Activated CD8-positive, alpha-beta memory T cell treated with anti-CD3 and anti-CD28 coated beads for 24 hours (primary cell): ENCODE measurements at regions not wholly inside any gene's neighbourhood (a gene's known extent, or its start where the extent isn't known, plus 50 kb on each side); places are given as distances from the start of the nearest gene placed in this dataset.

Source experiments
- DNase-seq: peaks from one replicate; pipeline ENCODE4 v3.0.0-alpha.2; 2020

DNA sequence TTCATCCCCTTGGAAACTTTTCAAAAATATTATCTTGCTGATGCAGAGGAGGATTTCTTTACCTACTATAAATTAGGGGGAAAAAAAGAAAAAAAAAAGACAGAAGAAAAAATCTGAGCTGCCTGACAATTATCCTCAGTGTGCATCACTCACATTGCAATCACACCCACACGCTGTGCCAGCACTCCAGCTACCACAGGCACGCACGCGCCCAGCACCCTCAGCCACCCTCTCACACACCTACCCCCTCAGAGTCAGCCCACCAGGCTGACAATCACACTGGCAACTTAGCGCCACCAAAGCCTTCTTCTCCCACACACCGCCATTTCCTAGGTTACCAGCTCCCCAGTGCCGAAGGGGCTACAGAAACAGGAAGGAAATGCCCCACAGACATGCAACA lies 236.1 kb downstream of the KCNA4 start:
- no peak for DNase-seq

- no peak for DNase-seq
These were observed 243.1 kb downstream of the KCNA4 start for GRCh38 chr11:29773656-29774264.

DNA sequence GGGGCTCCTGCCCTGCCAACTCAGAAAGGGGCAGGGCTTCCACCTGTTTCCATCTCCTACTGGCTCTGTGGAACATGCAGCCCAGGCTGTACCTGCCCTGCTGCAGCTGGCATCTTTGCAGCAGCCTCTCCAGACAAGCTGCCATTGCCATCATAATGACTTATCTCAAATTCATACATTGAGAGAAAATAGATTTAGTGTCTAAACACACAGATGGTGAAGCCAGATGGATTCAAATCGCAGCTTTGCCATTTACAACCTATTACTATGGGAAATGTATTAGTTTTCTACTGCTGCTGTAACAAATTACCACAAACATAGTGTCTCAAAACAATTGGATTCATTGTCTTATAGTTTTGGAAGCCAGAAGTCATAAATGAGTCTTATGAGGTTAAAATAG lies 260.0 kb downstream of the KCNA4 start:
- no peak for DNase-seq

GRCh38 chr11:29755474-29755873 lies 261.4 kb downstream of the KCNA4 start:
- DNase-seq = no peak

DNA sequence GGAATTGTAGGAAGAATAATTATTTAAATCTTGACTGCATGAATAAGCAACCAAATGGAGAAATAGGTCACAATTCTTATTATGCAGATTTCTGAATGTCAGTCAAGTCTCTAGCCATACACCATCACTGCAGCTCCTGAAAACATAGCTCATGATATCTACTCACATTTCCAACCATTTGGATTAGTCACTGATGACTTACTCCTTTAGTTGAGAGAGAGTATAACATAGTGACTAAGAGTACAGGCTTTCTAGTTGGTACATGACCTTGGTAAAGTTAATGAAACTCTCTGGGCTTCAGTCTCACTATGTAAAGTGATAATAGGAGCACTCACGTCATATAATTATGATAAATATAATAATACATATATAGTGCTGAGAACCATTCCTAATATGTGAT lies 265.2 kb downstream of the KCNA4 start:
- no peak for DNase-seq

DNA sequence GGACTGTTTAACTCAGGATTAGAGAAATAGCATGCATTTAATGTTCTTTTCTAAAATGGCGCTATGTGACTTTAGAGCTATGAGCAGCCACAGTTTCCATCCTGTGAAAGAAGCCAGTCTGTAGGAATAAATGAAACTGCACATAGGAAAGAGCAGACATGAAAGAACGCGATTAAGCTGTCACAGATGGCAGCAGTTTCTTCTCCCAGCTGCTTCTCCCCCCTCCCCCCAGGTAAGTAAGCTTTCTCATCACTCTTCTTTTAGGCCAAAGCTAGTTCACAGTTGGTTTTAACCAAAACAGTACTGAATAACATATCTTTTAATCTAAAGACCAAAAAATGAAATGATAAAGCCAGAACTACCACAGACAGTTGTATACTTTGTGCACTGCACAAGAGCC lies 266.4 kb downstream of the KCNA4 start:
- DNase-seq = no peak

DNA sequence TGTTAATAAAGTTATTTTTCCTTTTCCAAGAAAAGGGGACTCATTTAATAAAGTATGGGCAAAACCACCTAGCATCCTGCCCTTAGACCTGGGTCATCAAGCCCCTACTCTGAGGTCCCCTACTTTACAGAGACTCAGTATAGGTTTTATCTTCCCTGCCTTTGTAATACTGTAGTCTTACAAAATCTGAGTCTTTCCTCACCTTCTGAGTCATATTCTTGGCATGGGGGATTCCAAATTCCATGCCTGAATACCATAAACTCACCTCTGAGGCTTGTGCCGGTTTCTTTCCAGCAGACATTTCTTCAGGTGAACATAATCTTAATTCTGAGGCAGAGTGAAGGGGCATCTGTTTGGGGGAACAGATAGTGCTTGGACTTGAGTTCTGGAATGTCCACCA lies 282.5 kb downstream of the KCNA4 start:
- no peak for DNase-seq

- DNase-seq = no peak
These were observed 303.0 kb downstream of the KCNA4 start for GRCh38 chr11:29713831-29714320.

GRCh38 chr11:29712616-29713015 lies 304.2 kb downstream of the KCNA4 start:
- no peak for DNase-seq

DNA sequence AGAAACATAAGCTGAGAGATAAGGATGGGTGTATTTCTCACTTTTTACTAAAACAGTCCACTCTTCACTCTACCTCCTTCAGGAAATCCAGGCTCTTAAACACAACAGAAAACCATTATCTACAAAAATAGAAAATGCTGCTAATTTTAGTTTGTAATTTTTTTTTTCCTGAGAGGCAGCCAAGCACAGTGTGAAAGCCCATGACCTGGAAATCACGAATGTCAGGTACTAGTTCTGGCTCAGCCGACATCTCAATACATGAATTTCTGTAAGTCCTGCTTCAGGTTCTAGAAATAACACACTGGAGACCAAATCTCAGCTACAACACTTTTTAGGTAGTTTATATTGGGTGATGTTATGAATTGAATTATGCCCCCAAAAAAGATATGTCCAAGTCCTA lies 308.9 kb downstream of the KCNA4 start:
- DNase-seq = no peak

GRCh38 chr11:29685361-29685760 lies 331.5 kb downstream of the KCNA4 start:
- no peak for DNase-seq

DNA sequence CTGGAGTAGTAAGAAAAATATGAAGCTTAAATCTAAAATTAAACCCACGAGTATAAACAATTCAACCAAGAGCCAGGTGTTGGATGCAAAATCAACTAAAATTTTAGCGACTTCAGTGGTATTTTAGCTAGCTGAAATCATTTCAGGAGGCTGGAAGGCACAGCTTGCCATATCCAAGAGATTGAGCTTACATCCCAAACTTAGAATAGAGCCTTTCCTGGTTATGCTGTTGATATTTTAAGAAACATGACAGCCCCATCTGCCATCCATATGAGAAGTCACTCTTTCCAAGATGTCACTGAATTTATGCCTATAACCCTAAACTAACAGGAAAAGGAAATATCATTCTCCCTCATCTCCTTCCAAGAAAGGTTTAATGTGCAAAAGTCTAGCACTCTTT lies 334.0 kb downstream of the KCNA4 start:
- no peak for DNase-seq

GRCh38 chr11:29679996-29680395 lies 336.8 kb downstream of the KCNA4 start:
- no peak for DNase-seq

- DNase-seq = no peak
These were observed 339.8 kb downstream of the KCNA4 start for GRCh38 chr11:29676993-29677392.

DNA sequence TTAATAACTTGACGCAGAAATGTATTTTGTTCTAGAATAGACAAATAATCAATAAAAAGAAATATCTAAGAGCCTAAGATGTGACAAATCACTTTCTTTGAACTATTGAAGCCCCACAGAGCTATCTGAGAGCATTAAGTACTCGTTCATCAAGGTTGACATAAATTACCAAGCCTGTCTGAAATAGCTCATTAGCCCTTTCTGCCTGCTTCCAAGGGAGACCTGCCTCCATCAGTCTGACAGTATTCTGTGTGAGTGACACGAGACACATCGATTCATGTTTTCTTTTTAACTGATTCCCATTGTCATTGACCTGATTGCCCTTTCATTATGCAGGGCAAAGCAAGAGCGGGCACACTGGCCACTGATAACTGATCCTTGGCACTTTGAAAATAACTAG lies 347.5 kb downstream of the KCNA4 start:
- no peak for DNase-seq

DNA sequence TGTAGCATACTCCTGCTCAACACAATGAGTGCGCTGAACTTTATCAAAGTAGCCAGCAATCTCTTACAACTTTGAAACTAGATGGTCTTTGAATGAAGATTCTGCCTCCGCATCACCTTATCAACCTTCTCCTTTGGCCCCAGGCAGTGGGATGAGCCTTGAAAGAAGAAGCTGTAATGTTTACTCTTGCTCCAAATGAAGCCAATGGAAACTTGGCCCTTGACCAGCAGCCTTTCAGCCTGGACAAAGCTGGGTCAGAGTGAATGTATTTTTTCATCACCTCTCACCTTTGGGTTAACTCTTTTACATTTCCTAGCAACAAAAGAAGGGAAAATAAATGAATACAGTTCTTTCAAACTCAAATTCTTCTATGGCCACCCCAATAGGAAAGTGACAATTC lies 359.1 kb downstream of the KCNA4 start:
- DNase-seq = no peak

DNA sequence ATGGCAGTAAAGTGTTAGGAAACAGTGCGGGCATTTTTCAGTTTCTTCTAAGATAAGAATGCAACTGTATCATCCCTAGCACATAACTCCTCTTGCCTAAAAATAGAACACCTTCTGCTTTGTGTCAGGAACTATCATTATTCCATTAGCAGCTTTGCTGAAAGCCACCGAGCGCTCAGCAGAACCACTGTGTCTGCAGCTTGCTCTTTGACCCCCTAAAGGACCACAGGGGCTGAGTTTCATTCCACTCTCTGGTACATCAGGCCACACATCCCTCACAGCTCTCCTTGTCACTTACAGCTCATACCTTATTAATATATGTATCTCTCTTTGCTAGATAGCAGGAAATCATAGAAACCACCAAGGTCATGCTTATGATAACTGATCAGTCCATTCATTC lies 360.2 kb downstream of the KCNA4 start:
- no peak for DNase-seq

DNA sequence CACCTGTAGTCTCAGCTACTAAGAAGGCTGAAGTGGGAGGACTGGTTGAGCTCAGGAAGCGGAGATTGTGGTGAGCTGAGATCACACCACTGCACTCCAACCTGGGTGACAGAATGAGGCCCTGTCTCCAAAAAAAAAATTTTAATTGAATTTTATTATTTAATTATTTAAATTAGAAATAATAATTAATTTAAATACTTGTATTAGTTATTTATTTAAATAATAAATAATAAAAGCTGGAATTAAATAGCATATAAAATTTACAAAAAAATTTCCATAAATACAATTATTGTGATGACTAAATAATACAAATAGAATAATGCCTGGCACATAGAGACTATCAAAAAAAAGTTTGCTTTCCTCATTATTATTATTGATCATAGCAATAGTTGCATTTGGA lies 371.5 kb downstream of the KCNA4 start:
- no peak for DNase-seq

GRCh38 chr11:29641201-29641600 lies 375.6 kb downstream of the KCNA4 start:
- no peak for DNase-seq

- no peak for DNase-seq
These were observed 382.1 kb downstream of the KCNA4 start for GRCh38 chr11:29634744-29635143.

- no peak for DNase-seq
These were observed 382.6 kb downstream of the KCNA4 start for GRCh38 chr11:29634244-29634643.

GRCh38 chr11:29629286-29629685 lies 387.5 kb downstream of the KCNA4 start:
- DNase-seq = no peak

GRCh38 chr11:29628609-29629008 lies 388.2 kb downstream of the KCNA4 start:
- DNase-seq = no peak

DNA sequence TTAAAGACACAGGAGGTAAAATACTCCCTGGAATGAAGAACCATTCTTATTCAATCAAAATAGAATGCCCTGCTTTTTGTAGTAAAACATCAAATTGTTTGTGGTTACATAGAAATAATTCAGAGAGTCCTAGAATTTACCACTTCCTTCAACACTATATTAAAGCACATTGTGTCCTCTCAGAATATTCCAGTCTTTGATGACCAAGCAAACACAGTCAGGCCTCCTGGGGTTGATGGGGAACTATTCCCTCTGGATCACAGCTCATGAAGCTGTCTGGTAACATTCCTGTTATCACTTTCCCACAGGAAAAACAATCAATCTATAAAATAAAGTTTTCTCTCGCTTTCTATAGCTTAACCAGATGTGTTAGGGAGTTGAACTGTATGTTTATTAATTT lies 389.3 kb downstream of the KCNA4 start:
- no peak for DNase-seq

DNA sequence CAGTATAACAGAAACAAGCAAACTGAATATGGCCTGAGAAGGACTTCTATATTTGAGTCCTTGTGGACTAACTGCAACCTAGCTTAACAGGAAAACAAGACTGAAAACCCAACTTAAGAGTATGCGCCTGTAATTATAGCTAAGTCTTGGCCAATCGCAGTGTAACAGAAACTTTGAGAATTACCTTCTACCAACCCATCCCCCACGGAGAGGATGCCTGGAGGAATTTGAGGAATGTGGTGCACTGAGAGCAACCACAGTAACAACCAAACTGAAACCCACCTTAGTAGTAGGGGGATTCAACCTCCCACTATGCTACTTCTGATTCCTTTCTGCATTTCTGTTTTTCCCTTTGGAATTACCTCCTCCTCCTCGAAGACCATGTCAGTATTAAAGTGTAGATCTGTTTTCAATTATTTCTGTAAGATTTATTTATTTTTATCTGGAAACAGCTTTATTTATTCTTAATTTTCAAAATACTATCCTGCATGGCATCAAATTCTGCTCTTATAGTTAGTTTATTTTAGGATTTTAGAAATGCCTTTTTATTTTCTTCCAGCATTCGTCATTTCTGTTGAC lies 393.6 kb downstream of the KCNA4 start:
- DNase-seq = no peak
